GM18502 (cell line): ENCODE measurements at regions not wholly inside any gene's neighbourhood (a gene's known extent, or its start where the extent isn't known, plus 50 kb on each side); places are given as distances from the start of the nearest gene placed in this dataset.

Experiments
- ATAC-seq: cut with Tn5 transposase; IDR thresholded peaks from one replicate; pipeline ENCODE4 v1.9.1; 2021; ENCODE audit warnings: mild to moderate bottlenecking; ENCODE audit not compliant: unreplicated experiment, poor library complexity

DNA sequence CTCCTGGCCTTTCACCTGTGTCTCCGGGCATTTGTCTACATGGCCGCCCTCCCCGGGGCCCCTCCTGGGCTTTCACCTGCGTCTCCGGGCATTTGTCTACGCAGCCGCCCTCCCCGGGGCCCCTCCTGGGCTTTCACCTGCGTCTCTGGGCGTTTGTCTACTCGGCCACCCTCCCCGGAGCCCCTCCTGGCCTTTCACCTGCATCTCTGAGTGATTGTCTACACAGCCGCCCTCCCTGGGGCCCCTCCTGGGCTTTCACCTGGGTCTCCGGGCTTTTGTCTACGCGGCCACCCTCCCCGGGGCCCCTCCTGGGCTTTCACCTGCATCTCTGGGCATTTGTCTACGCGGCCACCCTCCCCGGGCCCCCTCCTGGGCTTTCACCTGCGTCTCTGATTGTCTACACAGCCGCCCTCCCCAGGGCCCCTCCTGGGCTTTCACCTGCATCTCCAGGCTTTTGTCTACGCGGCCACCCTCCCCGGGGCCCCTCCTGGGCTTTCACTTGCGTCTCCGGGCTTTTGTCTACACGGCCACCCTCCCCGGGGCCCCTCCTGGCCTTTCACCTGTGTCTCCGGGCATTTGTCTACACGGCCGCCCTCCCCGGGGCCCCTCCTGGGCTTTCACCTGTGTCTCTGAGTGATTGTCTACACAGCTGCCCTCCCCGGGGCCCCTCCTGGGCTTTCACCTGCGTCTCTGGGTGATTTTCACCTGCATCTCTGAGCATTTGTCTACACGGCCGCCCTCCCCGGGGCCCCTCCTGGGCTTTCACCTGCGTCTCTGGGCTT, 68.0 kb upstream of the GALNT9 start:
- ATAC-seq: no peak

DNA sequence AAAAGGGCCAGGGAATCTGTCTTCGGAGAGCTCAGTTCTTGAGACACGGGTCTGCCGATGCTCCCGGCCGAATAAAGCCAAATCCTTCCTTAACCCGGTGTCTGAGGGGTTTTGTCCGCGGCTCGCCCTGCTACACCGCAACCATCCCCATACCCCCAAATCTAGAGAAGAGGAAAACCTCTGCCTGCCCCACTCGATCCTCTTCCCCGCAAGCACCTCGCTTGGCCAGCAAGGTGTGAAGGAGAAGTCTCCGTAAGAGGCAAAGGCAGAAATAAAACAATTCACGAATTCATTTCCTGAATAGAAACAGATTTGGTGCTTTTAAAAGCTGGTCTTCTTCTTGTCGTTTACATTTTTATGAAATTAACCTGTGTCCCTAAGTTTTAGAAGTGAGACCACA, 67.3 kb upstream of the GALNT9 start:
- no peak for ATAC-seq

GRCh38 chr12:132395908-132396305, 66.5 kb upstream of the GALNT9 start:
- ATAC-seq: no peak

GRCh38 chr12:132395192-132395907, 66.0 kb upstream of the GALNT9 start:
- ATAC-seq: no peak

- no peak for ATAC-seq
These were observed 64.9 kb upstream of the GALNT9 start for GRCh38 chr12:132393991-132394949.

GRCh38 chr12:132393245-132393795, 63.9 kb upstream of the GALNT9 start:
- ATAC-seq: no peak

GRCh38 chr12:132392389-132393244, 63.2 kb upstream of the GALNT9 start:
- ATAC-seq: no peak

- no peak for ATAC-seq
These were observed 62.1 kb upstream of the GALNT9 start for GRCh38 chr12:132391326-132392041.

DNA sequence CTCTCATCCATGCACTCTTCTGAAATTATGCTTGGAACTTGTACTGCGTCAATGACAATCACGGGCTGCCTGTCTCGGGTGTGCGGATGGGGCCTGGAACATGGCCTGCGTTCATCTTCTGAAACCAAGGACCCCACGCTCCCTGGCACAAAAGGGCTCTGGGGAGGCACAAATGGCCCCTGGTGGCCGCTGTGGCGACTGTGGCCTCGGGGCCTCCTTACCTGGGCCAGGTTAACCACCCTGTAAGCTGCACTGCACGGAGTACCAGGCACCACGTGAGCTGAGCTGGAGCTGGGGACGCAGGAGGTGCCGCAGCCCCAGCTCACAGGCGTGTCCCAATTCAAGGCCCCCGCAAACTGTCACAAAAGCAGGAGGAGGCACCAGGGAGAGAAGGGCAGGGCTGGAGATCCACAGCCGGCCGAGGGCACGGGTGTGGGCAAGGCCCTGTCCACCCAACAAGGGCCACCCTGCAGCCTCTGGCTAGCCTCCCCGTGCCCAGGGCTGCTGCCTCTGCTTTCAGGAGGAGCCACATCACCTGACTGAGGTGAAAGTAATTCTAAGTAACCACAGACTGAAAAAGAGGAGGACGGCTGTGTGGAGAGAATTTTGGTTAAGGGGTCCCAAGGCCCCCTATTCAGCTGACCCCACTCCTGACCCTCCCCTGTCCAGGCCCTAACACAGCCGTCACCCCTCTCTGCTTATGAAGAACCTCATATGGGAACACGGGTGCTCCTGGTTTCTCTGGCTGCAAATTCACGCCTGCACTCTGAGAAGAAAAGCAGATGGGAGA, 61.1 kb upstream of the GALNT9 start:
- no peak for ATAC-seq

- no peak for ATAC-seq
These were observed 60.3 kb upstream of the GALNT9 start for GRCh38 chr12:132389526-132390286.

DNA sequence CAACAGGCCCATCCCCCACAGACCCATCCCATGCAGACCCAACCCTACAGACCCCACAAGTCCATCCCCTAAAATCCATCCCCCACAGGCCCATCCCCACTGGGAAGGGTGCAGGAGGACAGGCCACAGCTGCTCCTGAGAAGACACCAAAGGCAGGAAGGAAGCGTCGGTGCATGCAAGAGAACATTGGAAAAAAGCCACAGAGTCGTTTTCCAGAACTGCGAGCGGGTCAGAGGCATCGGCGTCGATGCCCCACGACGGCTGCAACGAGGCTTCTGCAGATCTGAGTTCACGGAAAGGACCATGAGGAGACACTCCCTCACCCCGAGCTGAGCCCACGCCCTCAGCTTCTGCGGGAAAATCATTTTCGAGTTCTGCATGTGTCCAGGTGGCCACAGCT, 59.6 kb upstream of the GALNT9 start:
- ATAC-seq: no peak

DNA sequence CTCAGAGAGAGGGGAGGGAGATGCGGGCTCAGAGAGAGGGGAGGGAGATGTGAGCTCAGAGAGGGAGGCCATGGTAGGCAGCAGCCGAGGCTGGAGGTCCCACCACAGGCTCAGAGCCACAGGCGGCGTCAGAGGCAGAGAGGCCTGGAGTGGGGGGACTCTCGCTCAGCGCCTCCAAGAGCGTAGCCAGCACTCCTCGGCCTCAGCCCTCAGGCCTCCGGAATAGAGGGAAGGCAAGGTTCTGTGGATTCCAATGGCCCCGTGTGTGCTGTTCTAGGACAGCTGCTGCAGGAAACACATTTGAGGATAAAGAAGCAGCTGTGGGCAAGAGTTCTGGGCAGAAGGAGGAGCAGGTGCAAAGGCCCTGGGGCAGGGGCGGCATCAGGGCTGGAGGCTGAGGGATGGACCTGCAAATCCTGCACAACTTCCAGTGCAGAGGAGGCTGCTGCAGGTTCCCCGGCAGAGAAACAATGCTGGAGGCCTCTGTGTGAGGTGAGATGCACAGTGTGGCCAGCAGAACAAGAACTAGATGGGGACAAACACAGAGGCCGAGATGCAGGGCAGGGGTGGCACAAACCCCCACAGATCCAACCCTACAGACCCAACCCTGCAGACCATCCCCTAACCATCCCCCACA, 59.1 kb upstream of the GALNT9 start:
- ATAC-seq: no peak

DNA sequence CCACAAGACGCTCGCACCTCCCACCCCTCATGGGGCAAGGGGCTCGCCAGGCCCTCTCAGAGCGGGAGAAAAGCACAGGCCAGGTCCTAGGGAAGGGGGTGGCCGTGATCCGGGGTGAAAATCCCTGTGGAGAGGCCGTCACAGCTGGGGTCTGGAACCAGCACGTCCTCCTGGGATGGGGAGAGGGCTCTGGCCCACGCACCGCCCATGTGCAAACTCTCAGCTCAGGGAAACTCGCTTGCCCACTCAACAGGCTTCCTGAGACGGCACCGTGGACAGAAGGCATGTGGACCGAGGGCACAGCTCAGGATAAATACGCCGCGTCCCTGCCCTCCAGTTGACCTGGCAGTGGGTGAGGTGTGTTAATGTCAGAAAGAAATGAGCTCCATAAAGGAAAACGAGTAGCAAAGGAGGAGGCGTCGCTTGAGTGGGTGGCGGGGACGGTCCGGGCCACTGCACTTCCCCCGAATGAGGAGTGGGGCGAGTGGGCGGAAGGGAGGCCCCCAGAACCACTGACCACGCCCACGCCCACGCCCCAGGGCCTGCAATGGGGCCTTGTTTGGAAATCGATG, 57.6 kb upstream of the GALNT9 start:
- ATAC-seq: no peak

- no peak for ATAC-seq
These were observed 56.7 kb upstream of the GALNT9 start for GRCh38 chr12:132385923-132386751.

DNA sequence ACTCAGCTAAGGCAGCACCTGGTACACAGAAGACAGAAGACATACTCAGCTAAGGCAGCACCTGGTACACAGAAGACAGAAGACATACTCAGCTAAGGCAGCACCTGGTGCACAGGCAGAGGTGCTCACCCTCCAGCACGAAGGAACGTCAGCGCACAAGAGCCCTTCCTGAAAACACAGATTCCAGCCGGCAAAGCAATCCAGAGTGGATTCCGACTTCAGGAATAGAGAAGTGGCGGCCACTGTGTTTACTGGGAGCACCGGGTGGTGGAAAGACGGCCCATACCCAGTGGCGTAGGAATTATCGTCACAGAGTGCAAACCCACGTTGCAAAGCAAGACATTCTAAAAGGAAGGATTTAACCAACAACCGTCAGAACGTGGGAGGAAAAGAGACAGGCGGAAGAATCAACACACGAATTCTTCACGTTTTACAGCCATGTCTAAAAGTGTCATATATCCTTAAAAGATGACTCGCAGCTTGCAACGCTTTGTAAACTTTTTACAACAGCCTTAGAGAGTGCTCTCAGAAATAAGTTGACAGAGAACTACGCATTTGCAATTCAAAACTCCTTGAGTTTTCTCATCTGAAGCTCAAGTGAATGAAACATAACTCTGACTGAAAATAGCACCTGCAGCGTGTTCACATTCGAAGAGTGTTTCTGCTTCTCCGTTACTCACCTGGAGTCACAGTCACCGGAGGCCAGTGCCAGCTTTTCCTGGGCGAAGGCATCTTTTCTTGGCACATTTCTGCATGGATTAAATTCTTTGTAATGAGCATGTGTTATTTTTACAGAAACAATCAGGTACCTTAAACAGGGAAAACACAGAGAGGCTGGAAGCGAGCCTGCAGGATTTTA, 55.8 kb upstream of the GALNT9 start:
- ATAC-seq: no peak
